Heart right ventricle (tissue), 16 donors: ENCODE measurements at regions not wholly inside any gene's neighbourhood (a gene's known extent, or its start where the extent isn't known, plus 50 kb on each side); places are given as distances from the start of the nearest gene placed in this dataset.

Experiments
- ATAC-seq, 8 donors: fragments of 200-7000 bp; cut with Tn5 transposase; one replicate each; pipeline ENCODE4 v1.9.1; 2020; ENCODE audit warnings: mild to moderate bottlenecking in 8 of 8, moderate library complexity in 8 of 8, moderate number of reproducible peaks in 1 of 8
- DNase-seq, 2 donors: peaks; one replicate each; pipeline ENCODE4 v3.0.0-alpha.2; 2020
- H3K27ac ChIP-seq, 10 donors: fragments of 200-600 bp; sonication (generic) in 2 of 10; one replicate each; pipeline versions ENCODE4 v1.5.0 to v1.8.0; 2020 to 2022; ENCODE audit warnings: mild to moderate bottlenecking in 3 of 10
- H3K27me3 ChIP-seq, 7 donors: fragments of 200-600 bp; one replicate each; pipeline ENCODE4 v1.8.0; 2021 to 2022; ENCODE audit warnings: mild to moderate bottlenecking in 2 of 7
- H3K36me3 ChIP-seq, 9 donors: fragments of 200-600 bp; sonication (generic) in 1 of 9; one replicate each; pipeline versions ENCODE4 v1.5.0 to v1.8.0; 2020 to 2022; ENCODE audit warnings: mild to moderate bottlenecking in 2 of 9
- H3K4me1 ChIP-seq, 9 donors: fragments of 200-600 bp; sonication (generic) in 1 of 9; one replicate each; pipeline versions ENCODE4 v1.5.0 to v1.8.0; 2020 to 2022; ENCODE audit warnings: mild to moderate bottlenecking in 4 of 9
- H3K4me3 ChIP-seq, 10 donors: fragments of 200-600 bp; sonication (generic) in 2 of 10; one replicate each; pipeline versions ENCODE4 v1.5.0 to v1.8.0; 2020 to 2022; ENCODE audit warnings: mild to moderate bottlenecking in 7 of 10, moderate library complexity in 2 of 10
- H3K9me3 ChIP-seq, 11 donors: fragments of 200-600 bp in 10 of 11; sonication (generic) in 2 of 11; one replicate each; pipeline versions ENCODE4 v1.5.0 to v1.8.0; 2013 to 2022; ENCODE audit warnings: mild to moderate bottlenecking in 2 of 11, control low read depth in 1 of 11, moderate library complexity in 1 of 11
- CTCF ChIP-seq, 9 donors: fragments of 200-600 bp; sonication (generic) in 2 of 9; IDR thresholded peaks; one replicate each; pipeline versions ENCODE4 v1.5.0 to v1.8.0; 2021 to 2022; ENCODE audit warnings: antibody characterized with exemption in 9 of 9, mild to moderate bottlenecking in 5 of 9, moderate library complexity in 1 of 9
- WGBS, 2 donors: extraction: QIAGEN DNeasy Blood & Tissue Kit; methylation state at CpG; one replicate each; pipeline ENCODE4 v1.1.7; 2013; ENCODE audit warnings: inconsistent platforms in 1 of 2; 5-methylcytosine and 5-hydroxymethylcytosine counted together
- intact Hi-C, 10 donors: fragments of 100-400 bp; cut with DNase I; formaldehyde crosslinking; loops; one replicate each; pipeline versions ENCODE4 v1.11.1 to v1.14.2; 2022
- donor health status: Arrhythmogenic right ventricular cardiomyopathy.
- donor health status: ischemic (EF 13 %, LVEDD 7.1; RV severe dilation, severe dysfunction).
- donor health status: healthy with polysubstance abuse.
- donor health status: DM: no; HTN: yes; CAD: no.
- donor health status: DM: no; HTN: no; CAD: no.
- donor health status: ischemic (EF 25% LVEDD 6.9; RV normal size, moderate dysfunction).
- donor health status: ischemic (EF 25% LVEDD 5.7; RV mildly dilated, moderate dysfunction).
- donor health status: healthy.
- donor health status: DM: yes; HTN: yes; CAD: no.
- donor health status: Ischemic cardiomyopathy.
- donor health status: ischemic (EF 35%, LVEDD 5.7; RV mildly dilated, moderate dysfunction).
- donor health status: nonischemic (EF 11% LVEDD 7.7; RV severe dilation, severe dysfunction).
- donor health status: DM: yes; HTN: yes; CAD: no.
- donor health status: PGD.
- donor health status: ischemic (EF 29% LVEDD 5.4; RV normal size, mild dysfunction).
- donor health status: nonischemic (EF 23%, LVEDD 6.1; RV moderate dilation, normal function).

GRCh38 chr14:94867946-94868771 is 98.2 kb upstream of the GSC start:
- no peak overlapping the region for H3K27ac ChIP-seq
- no peaks in the 10 kb centered on the region for H3K36me3 ChIP-seq
- peaks cover 0 to 81% (median 51%) of the 10 kb centered on the region in 7 donors for H3K27me3 ChIP-seq
- intact Hi-C loops, result no loop called here
- no peak for DNase-seq
- TF ChIP-seq CTCF (IDR thresholded peaks at IDR 0.05), result no peak
- ATAC-seq, result no peak
- no peak overlapping the region for H3K4me3 ChIP-seq
- H3K9me3 ChIP-seq, result no peaks in the 10 kb centered on the region
- WGBS, 2 donors, result 49 to 57% methylated on average over 20 of the region's 20 CpGs
- H3K4me1 ChIP-seq, result peaks cover 0 to 6% (median 0%) of the 10 kb centered on the region in 9 donors

GRCh38 chr14:94867209-94867608 is 97.3 kb upstream of the GSC start:
- DNase-seq, result no peak
- intact Hi-C loops, result no loop called here
- no peak for ATAC-seq
- no peak overlapping the region for H3K27ac ChIP-seq
- no peaks in the 10 kb centered on the region for H3K9me3 ChIP-seq
- peaks cover 0 to 82% (median 55%) of the 10 kb centered on the region in 7 donors for H3K27me3 ChIP-seq
- H3K4me1 ChIP-seq, result peaks cover 0 to 6% (median 0%) of the 10 kb centered on the region in 9 donors
- 91 to 94% methylated on average over 6 of the region's 6 CpGs for WGBS, 2 donors
- TF ChIP-seq CTCF (IDR thresholded peaks at IDR 0.05), result no peak
- H3K36me3 ChIP-seq, result no peaks in the 10 kb centered on the region
- H3K4me3 ChIP-seq, result no peak overlapping the region

- ATAC-seq (peak in 4 of 8 donors; percentile 52 to 57 (median 55)), DNase-seq (no peak)
- intact Hi-C loops, result no loop called here
- H3K27ac ChIP-seq, result no peak overlapping the region
- peak overlapping the region in 1 of 10 donors; percentile 14 for H3K4me3 ChIP-seq
- peaks cover 0 to 6% (median 0%) of the 10 kb centered on the region in 9 donors for H3K4me1 ChIP-seq
- no peak for TF ChIP-seq CTCF (IDR thresholded peaks at IDR 0.05)
- peaks cover 0 to 88% (median 55%) of the 10 kb centered on the region in 7 donors for H3K27me3 ChIP-seq
- no peaks in the 10 kb centered on the region for H3K36me3 ChIP-seq
- WGBS, 2 donors, result 25 to 30% methylated on average over 45 of the region's 45 CpGs
- no peaks in the 10 kb centered on the region for H3K9me3 ChIP-seq
Measured at GRCh38 chr14:94864387-94865195, 94.7 kb upstream of the GSC start.

- Histone ChIP-seq H3K9me3 (no peaks in the 10 kb centered on the region), H3K27ac (no peak overlapping the region), H3K36me3 (no peaks in the 10 kb centered on the region), H3K4me3 (no peak overlapping the region), H3K27me3 (peaks cover 0 to 84% (median 49%) of the 10 kb centered on the region in 7 donors), H3K4me1 (peaks cover 0 to 6% (median 0%) of the 10 kb centered on the region in 9 donors)
- TF ChIP-seq CTCF (IDR thresholded peaks at IDR 0.05), result no peak
- 85 to 89% methylated on average over 5 of the region's 5 CpGs for WGBS, 2 donors
- ATAC-seq (no peak), DNase-seq (no peak)
- intact Hi-C loops, result no loop called here
Measured at GRCh38 chr14:94863366-94863765, 93.5 kb upstream of the GSC start.
